ENCODE measurements at regions not wholly inside any gene's neighbourhood (a gene's known extent, or its start where the extent isn't known, plus 50 kb on each side); places are given as distances from the start of the nearest gene placed in this dataset.

- DNase-seq = no peak
Observed at GRCh38 chr1:55695552-55695951, 480.4 kb upstream of the USP24 start.

- DNase-seq = no peak
Observed at GRCh38 chr1:55695151-55695550, 480.0 kb upstream of the USP24 start.

- no peak for DNase-seq
Observed at GRCh38 chr1:55694310-55694801, 479.2 kb upstream of the USP24 start.

GRCh38 chr1:55692726-55693125, 477.6 kb upstream of the USP24 start:
- no peak for DNase-seq

- DNase-seq = no peak
Observed at GRCh38 chr1:55690366-55690765, 475.2 kb upstream of the USP24 start.

- no peak for DNase-seq
Observed at GRCh38 chr1:55689800-55690199, 474.6 kb upstream of the USP24 start.

GRCh38 chr1:55685560-55685959, 470.4 kb upstream of the USP24 start:
- DNase-seq = no peak

GRCh38 chr1:55684131-55684650, 469.0 kb upstream of the USP24 start:
- no peak for DNase-seq

GRCh38 chr1:55682198-55682597, 467.0 kb upstream of the USP24 start:
- no peak for DNase-seq

- no peak for DNase-seq
Observed at GRCh38 chr1:55679971-55680370, 464.8 kb upstream of the USP24 start.

- no peak for DNase-seq
Observed at GRCh38 chr1:55673416-55673815, 458.3 kb upstream of the USP24 start.

- DNase-seq = no peak
Observed at GRCh38 chr1:55670331-55671082, 455.3 kb upstream of the USP24 start.

- no peak for DNase-seq
Observed at GRCh38 chr1:55669293-55669692, 454.1 kb upstream of the USP24 start.

GRCh38 chr1:55662875-55663274, 447.7 kb upstream of the USP24 start:
- no peak for DNase-seq

GRCh38 chr1:55658917-55659316, 443.8 kb upstream of the USP24 start:
- no peak for DNase-seq

GRCh38 chr1:55654750-55655149, 439.6 kb upstream of the USP24 start:
- DNase-seq = no peak

GRCh38 chr1:55654171-55654570, 439.0 kb upstream of the USP24 start:
- no peak for DNase-seq

GRCh38 chr1:55650444-55650843, 435.3 kb upstream of the USP24 start:
- DNase-seq = peak; percentile 23

- no peak for DNase-seq
Observed at GRCh38 chr1:55646181-55646580, 431.0 kb upstream of the USP24 start.

GRCh38 chr1:55645270-55645669, 430.1 kb upstream of the USP24 start:
- DNase-seq = no peak

GRCh38 chr1:55641947-55642346, 426.8 kb upstream of the USP24 start:
- no peak for DNase-seq

- no peak for DNase-seq
Observed at GRCh38 chr1:55640708-55641473, 425.7 kb upstream of the USP24 start.

- no peak for DNase-seq
Observed at GRCh38 chr1:55639526-55639925, 424.4 kb upstream of the USP24 start.

GRCh38 chr1:55639051-55639450, 423.9 kb upstream of the USP24 start:
- no peak for DNase-seq

Measured in NCI-H446 treated with DMSO at 0.1 percent for 48 hours (cell line).